ENCODE measurements at regions not wholly inside any gene's neighbourhood (a gene's known extent, or its start where the extent isn't known, plus 50 kb on each side); places are given as distances from the start of the nearest gene placed in this dataset.

GRCh38 chr18:55166260-55166598 is 207.0 kb upstream of the CCDC68 start:
- no peak for DNase-seq (ENCODE audit: low spot score)

DNA sequence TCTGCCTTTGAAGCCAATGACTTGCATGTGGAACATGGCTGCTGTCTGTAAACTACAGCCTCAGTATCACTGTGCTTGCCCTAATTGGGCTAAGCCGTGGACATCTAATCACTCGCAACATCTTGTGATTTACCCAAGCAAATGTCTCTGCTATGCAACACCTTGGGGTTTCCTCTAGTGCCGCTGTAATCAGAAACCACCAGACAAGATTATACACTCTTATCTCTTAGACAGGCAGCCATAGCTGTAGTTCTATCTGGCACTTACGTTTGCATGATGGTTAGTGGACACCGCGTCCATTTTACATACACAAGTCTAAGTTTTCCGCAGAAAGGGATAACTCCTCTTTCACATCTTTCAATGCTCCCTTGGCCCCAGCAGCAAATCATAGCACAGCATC is 204.3 kb upstream of the CCDC68 start:
- no peak for DNase-seq (ENCODE audit: low spot score)

DNA sequence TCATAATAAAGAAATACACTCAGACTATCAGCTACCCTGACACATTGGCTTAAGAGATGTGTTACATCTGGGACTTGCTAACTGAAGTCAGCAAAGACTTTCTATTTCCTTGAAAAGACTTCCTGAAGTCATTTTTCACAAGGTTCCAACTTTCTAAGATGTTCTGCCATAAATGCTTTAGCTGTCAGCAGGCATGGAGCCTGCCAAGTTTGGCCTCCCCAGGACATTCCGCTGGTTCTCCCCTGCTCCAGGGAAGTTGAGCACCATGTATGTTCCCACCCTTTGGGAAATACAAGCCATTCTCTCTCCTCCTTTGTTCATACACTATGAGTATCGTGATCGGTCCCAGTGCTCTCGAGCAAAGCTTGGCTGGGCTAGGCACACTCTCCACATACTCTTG is 202.7 kb upstream of the CCDC68 start:
- DNase-seq (ENCODE audit: low spot score) = no peak

DNA sequence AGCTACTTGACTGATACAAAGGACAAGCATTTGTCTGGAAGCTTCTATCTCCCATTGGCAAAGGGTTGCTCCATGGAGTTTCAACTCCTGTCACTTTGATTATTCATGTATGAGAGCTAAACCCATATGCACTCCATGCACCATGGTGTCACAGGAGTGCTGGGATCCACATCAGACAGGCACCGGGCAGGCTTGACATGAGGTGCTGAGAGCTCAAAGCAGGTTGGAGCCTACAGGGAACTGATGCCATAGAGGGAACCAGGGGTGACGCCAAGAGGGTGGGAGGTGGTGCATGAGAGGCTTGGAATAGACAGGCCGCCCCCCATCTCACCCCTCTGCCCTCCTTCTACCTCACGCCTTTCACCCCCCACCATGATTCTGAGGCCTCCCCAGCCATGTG is 199.8 kb upstream of the CCDC68 start:
- DNase-seq (ENCODE audit: low spot score) = no peak

- no peak for DNase-seq (ENCODE audit: low spot score)
These were observed 199.3 kb upstream of the CCDC68 start for GRCh38 chr18:55158570-55158969.

GRCh38 chr18:55153346-55153745 is 194.1 kb upstream of the CCDC68 start:
- no peak for DNase-seq (ENCODE audit: low spot score)

GRCh38 chr18:55152801-55153200 is 193.5 kb upstream of the CCDC68 start:
- peak; percentile 20 for DNase-seq (ENCODE audit: low spot score)

GRCh38 chr18:55149994-55150393 is 190.7 kb upstream of the CCDC68 start:
- no peak for DNase-seq (ENCODE audit: low spot score)

GRCh38 chr18:55147791-55148190 is 188.5 kb upstream of the CCDC68 start:
- DNase-seq (ENCODE audit: low spot score) = no peak

DNA sequence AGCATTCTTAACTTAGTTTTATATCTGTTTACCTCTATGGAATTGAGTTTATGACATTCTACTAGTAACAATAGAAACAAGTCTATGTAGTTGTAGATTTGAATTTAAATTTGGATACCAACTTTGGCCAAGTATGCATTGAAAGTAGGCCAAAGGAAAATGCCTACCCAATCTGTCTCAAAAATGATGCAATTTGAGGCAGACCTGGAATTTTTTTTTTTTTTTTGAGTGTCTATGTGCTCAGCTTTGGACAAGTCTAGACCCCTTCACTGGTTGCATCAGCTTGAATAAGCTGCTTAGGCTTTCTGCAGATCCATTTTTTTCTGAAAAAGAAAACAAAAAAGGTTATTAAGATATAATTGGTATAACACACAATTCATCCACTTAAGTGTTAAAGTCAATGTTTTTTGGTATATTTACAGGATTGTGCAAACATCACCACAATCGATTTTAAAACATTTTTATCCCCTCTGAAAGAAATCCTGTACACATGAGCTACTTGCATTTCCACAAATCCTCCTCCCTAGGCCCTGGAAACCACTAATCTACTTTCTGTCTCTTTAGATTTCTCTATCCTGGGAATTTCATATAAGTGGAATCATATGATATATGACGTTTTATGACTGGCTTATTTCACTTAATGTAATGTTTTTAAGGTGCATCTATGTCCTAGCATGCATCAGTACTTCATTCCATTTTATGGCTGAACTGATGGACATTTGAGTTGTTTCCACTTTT is 185.1 kb upstream of the CCDC68 start:
- no peak for DNase-seq (ENCODE audit: low spot score)

DNA sequence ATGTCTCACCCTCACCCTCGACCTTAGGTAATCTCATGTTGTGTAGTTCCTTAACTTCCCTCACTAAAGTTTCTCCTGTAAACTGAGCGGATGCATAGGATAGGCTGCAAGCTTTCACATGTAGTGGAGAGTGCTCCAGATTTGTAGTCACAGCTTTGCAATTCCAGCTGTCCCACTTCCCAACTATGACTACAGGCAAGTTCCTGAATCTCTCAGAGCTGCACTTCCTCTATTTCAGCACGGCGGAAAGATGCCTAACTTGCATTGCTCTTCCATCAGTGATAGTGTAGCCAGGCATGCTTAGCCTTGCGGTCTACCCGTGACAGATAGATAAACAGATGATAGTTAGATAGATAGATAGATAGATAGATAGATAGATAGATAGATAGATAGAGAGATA is 183.1 kb upstream of the CCDC68 start:
- no peak for DNase-seq (ENCODE audit: low spot score)

DNA sequence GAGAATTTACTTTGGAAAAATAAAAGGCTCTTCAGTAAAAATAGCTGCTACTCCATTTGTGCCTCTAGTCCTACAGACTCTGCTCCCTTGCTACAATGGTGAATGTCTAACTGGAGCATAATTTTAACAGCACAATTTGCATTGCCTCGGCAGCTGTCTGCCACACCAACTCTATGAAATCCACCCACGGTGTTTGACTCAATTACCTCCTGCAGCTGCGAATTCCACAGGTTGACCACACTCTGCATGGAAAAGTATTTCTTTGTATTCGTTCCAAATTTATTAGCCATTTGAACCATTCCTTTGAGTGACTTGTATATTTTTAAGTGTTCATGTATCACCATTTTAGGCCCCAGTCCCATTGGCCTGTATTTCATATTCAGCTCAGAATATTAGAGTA is 182.1 kb upstream of the CCDC68 start:
- DNase-seq (ENCODE audit: low spot score) = no peak

DNA sequence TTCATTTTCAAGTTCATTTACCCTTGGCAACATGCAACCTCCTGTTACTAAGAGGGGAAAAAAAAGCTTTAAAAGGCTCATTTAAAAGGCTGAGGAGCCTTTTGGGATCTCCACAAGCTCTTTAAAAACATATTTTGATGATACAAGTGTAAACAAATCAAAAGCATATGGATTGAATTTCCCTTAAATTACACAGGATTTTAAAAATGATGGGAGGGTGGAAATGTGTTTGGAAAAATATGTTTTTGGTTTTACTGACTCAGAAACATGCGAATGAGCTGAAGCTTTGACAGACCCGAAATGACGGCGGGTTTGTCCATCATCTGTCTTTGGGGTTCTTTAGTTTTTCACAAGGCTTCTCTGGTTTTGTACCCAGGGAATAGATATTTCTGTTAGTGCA is 180.6 kb upstream of the CCDC68 start:
- DNase-seq (ENCODE audit: low spot score) = no peak

DNA sequence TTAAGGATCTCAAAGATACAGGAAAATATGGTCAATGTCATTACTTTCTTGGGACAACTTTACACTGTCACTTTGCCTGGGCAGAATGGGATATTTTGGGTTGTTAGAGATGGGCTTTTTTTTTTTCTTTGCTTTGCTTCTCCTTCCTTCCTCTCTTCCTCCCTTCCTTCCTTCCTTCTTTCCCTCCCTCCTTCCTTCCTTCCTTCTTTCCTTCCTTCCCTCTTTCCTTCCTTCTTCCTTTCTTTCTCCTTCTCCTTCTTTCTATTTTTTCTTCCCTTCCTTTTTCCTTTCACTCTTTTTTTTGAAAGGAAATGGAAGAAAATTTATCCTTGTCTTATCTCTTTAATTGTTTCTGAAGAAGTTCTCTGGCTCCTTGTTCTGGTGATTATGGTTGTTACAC is 180.0 kb upstream of the CCDC68 start:
- no peak for DNase-seq (ENCODE audit: low spot score)

DNA sequence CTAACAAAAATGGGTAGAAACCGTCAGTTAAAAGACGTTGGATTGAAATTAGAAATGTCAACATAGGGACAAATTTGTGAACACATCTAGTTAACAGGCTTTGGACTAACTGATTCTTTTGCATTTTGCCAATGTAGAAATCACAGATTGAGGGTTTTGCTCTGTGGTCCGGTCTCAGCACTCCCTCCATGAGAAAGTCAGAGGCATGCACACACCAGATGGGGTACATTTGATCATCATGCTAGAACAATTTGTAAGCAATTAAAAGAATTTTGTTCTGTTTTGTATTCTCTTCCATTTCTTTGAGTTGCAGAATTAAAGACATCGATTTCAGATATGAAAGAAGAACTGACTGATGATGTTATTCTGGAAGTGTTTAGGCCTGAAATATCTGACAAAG is 179.1 kb upstream of the CCDC68 start:
- DNase-seq (ENCODE audit: low spot score) = no peak

DNA sequence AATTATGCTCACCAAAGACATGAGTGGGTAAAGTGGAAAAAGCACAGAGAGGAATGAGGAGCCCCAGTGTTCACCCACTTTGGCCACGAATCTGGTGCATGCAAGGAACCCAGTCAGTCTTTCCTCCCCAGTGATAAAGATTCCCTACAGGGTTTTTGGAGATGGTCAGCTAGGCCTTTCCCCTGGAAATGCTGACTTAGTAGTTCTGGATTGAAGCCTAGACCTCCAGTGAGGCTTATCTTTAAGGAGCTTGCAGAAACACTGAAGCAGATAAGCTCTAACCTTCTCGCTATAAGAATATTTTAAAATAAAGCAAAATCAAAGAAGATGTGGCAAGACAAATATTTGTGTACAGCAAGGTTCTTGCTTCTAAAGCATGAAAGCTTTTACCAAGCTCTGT is 178.3 kb upstream of the CCDC68 start:
- no peak for DNase-seq (ENCODE audit: low spot score)

DNA sequence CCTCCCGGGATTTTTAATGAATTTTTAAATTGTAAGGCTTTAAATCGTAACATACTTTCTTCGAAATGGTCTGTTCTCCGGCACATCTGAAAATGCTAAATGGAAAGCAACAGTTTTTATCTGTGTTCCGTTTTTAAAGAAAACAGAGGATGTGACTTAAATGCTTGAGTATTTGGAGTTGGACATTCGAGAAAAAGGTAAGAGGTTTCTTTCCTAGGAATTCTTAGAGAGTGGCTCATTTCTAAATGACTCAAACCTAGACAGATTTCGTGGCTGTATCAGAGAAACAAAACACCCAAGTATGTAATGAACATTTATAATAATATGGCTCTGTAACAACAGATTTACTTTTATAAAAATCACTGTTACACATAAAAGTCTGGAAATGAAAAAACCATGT is 177.6 kb upstream of the CCDC68 start:
- DNase-seq (ENCODE audit: low spot score) = no peak

DNA sequence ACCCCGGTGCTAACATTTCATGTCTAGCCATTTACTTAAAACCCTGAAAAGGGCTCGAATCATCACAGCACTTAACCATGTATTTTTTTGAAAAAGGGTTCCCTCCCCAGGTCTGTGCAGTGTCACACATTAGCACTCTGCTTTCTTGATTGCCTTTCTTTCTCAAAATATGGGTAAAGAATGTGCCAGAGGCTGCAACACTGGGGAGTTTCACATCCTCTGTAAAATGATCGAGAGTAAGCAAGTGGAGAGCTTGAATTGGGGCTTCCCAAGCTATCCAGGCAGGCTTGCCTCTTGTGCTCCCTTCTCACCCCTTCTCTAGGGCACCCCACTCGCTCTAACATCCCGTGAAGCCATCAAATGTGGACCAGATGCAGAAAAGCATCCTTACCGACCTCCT is 177.0 kb upstream of the CCDC68 start:
- no peak for DNase-seq (ENCODE audit: low spot score)

DNA sequence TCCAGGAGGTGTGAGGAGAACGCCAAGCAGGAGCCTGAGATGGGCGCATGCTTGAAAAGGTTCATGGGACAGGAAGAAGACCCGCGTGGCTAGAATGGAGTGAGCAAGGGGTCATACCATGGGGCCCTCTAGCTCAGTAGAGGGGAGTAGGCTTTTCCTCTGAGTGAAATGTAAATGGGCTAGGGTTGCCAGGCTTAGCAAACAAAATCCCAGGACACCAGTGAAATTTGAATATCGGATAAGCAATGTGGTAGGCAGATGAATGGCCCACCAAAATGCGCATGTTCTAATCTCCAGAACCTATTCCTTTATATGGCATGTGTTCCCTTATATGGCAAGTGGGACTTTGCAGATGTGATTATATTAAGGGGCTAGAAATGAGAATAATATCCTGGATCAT is 174.1 kb upstream of the CCDC68 start:
- DNase-seq (ENCODE audit: low spot score) = no peak

- DNase-seq (ENCODE audit: low spot score) = no peak
These were observed 169.2 kb upstream of the CCDC68 start for GRCh38 chr18:55128437-55128836.

- no peak for DNase-seq (ENCODE audit: low spot score)
These were observed 165.0 kb upstream of the CCDC68 start for GRCh38 chr18:55124078-55124763.

DNA sequence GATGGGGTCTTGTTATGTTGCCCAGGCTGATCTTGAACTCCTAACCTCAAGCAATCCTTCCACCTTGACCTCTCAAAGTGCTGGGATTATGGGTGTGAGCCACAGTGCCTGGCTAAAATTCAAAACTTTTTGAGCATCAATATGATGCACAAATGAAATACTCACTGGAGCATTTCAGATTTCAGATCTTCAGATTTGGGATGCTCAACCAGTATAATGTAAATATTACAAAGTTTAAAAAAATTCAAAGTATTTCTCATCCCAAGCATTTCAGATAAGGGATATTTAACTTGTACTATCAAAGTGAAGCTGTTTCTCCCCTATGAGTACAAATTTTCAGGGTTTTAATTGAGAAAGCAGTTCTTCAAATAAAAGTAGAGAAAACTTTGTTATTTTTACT is 164.1 kb upstream of the CCDC68 start:
- DNase-seq (ENCODE audit: low spot score) = no peak

DNA sequence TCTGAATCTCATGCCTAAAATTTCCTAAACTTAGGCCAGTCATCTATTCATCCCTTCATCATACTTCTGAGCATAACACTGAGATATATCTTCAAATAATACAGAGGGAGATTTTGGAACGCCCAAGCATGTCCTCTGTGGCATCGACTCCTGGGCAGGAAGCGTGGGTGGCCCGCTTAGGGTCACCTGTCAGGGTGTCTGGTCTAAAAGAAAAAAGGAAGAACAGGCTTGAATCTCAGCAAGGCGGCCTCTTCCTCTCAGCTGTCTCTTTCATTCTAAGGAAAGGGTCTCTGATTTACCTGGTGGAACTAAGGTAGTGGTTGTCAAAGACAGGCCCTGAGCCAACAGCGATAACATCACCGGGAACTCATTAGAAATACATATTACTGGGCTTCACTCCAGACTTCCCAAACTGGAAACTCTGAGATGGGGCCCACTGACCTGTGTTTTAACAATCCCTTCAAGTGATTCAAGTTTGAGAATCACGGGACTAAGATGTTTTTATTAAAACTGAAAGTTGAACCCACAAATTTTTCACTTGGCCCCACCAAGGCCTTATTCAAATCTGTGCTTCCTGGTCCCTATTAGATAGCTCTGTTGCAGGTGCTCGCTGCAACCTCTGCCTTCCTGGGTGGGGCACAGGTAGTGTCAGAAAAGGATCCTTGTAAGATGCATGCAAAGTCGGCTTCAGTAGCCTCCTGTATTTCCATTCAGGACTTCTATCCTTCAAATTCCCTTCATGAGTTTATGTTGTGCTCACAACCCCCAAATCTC is 162.3 kb upstream of the CCDC68 start:
- DNase-seq (ENCODE audit: low spot score) = no peak

Data from kidney capillary endothelial cell (primary cell).